T-cell (primary cell): ENCODE measurements at regions not wholly inside any gene's neighbourhood (a gene's known extent, or its start where the extent isn't known, plus 50 kb on each side); places are given as distances from the start of the nearest gene placed in this dataset.

Source experiments
- ATAC-seq, 4 experiments: fragments of 200-7000 bp in 3 of 4; fragments of 150-1000 bp in 1 of 4; cut with Tn5 transposase; replicated peaks in 1 of 4; 1 replicate in 3 of 4; 2 replicates in 1 of 4; pipeline ENCODE4 v1.10.0; 2021; ENCODE audit warnings: moderate library complexity in 3 of 4, mild to moderate bottlenecking in 2 of 4, moderate number of reproducible peaks in 1 of 4
- CTCF ChIA-PET, 2 donors: fragments of 300-600 bp; sonication (Branson Sonifier 250); formaldehyde crosslinking; loops; one replicate each; lab custom pipeline; 2022; ENCODE audit warnings: antibody characterized with exemption in 2 of 2; lab: Charles Lee
- POLR2A ChIA-PET, 2 donors: fragments of 300-600 bp; sonication (Branson Sonifier 250); formaldehyde crosslinking; loops; one replicate each; lab custom pipeline; 2022; ENCODE audit warnings: antibody characterized with exemption in 2 of 2; lab: Charles Lee
- DNase-seq, 35 experiments: peaks; one replicate each; pipeline versions ENCODE4 v3.0.0 to v3.0.0-alpha.2; 2013 to 2023
- H3K27ac ChIP-seq: one replicate; pipeline ENCODE4 v1.5.1; 2013; ENCODE audit warnings: low read length
- H3K27me3 ChIP-seq, 2 experiments: replicated peaks in 1 of 2; 1 replicate in 1 of 2; 2 replicates in 1 of 2; pipeline versions ENCODE4 v1.6.1 to v1.7.0; 2013; ENCODE audit warnings: low read length in 1 of 2, mixed read lengths in 1 of 2; ENCODE audit not compliant: control insufficient read depth in 2 of 2, insufficient read depth in 2 of 2; ENCODE audit errors: extremely low read depth in 1 of 2
- H3K36me3 ChIP-seq, 2 donors: 1 replicate in 1 of 2; 2 replicates in 1 of 2; pipeline versions ENCODE4 v1.6.1 to v1.7.0; 2013; ENCODE audit warnings: low read length in 1 of 2; ENCODE audit not compliant: control insufficient read depth in 2 of 2, insufficient read depth in 1 of 2; ENCODE audit errors: extremely low read depth in 1 of 2
- H3K4me1 ChIP-seq, 2 experiments: 1 replicate in 1 of 2; 2 replicates in 1 of 2; pipeline versions ENCODE4 v1.6.1 to v1.7.0; 2013; ENCODE audit warnings: low read length in 2 of 2, mixed read lengths in 1 of 2; ENCODE audit not compliant: insufficient read depth in 2 of 2, control insufficient read depth in 1 of 2; ENCODE audit errors: extremely low read depth in 1 of 2
- H3K4me3 ChIP-seq, 2 donors: 1 replicate in 1 of 2; 2 replicates in 1 of 2; pipeline versions ENCODE4 v1.5.1 to v1.7.0; 2013; ENCODE audit warnings: mild to moderate bottlenecking in 2 of 2, low read length in 1 of 2, moderate library complexity in 1 of 2; ENCODE audit not compliant: control insufficient read depth in 1 of 2; ENCODE audit errors: extremely low read depth in 1 of 2
- H3K9me3 ChIP-seq: 2 replicates; pipeline ENCODE4 v1.7.0; 2013
- H3K27ac Mint-ChIP-seq, 2 donors: one replicate each; pipeline ENCODE4 v1.8.0; 2020 to 2021; ENCODE audit warnings: mild to moderate bottlenecking in 2 of 2, mixed read lengths in 2 of 2
- H3K27me3 Mint-ChIP-seq, 2 donors: one replicate each; pipeline ENCODE4 v1.8.0; 2021 to 2022; ENCODE audit warnings: mixed read lengths in 2 of 2
- H3K36me3 Mint-ChIP-seq: one replicate; pipeline ENCODE4 v1.8.0; 2021; ENCODE audit warnings: mixed read lengths
- H3K4me1 Mint-ChIP-seq, 3 donors: one replicate each; pipeline ENCODE4 v1.8.0; 2020 to 2022; ENCODE audit warnings: mixed read lengths in 3 of 3, mild to moderate bottlenecking in 1 of 3
- H3K4me3 Mint-ChIP-seq, 3 donors: one replicate each; pipeline ENCODE4 v1.8.0; 2020 to 2022; ENCODE audit warnings: mild to moderate bottlenecking in 3 of 3, mixed read lengths in 3 of 3, moderate library complexity in 3 of 3
- H3K9me3 Mint-ChIP-seq, 3 donors: one replicate each; pipeline ENCODE4 v1.8.0; 2020 to 2022; ENCODE audit warnings: mixed read lengths in 3 of 3
- WGBS: methylation state at CpG from one replicate; pipeline ENCODE4 v1.1.5; 2013; ENCODE audit warnings: missing lambda C conversion rate; ENCODE audit not compliant: insufficient coverage; 5-methylcytosine and 5-hydroxymethylcytosine counted together

- Mint-ChIP-seq H3K4me1 (no peaks in the 10 kb centered on the region), H3K27me3 (peaks cover 18 to 33% of the 10 kb centered on the region in 2 donors), H3K9me3 (no peaks in the 10 kb centered on the region), H3K27ac (no peak overlapping the region), H3K4me3 (no peak overlapping the region), H3K36me3 (no peaks in the 10 kb centered on the region)
- Histone ChIP-seq H3K4me1 (no peaks in the 10 kb centered on the region), H3K27me3 (peaks cover 0 to 2% of the 10 kb centered on the region in 2 experiments), H3K4me3 (no peak overlapping the region), H3K36me3 (no peaks in the 10 kb centered on the region), H3K9me3 (no peaks in the 10 kb centered on the region), H3K27ac (no peak overlapping the region)
- ATAC-seq = no peak
- CTCF ChIA-PET = interaction anchor here in 1 of 2 donors (0.6 kb wide), 1 partner anchor 419 kb away, joined by 4 read pairs; no protein-coding TSS in a partner anchor
- WGBS = no CpG with 5 or more reads among the region's 4 CpGs
- no peak for DNase-seq
- POLR2A ChIA-PET = no interaction called here
Observed at GRCh38 chr2:118348380-118349034, 260.2 kb downstream of the INSIG2 start.

- DNase-seq = no peak
- POLR2A ChIA-PET = no interaction called here
Observed at GRCh38 chr2:118345465-118345864, 257.2 kb downstream of the INSIG2 start.

GRCh38 chr2:118340103-118340502 lies 251.8 kb downstream of the INSIG2 start:
- H3K27ac Mint-ChIP-seq = no peak overlapping the region
- ChIA-PET CTCF (no interaction called here), POLR2A (interaction anchor here in 1 of 2 donors (0.5 kb wide), 1 partner anchor 47 kb away, joined by 4 read pairs; no protein-coding TSS in a partner anchor)
- H3K9me3 Mint-ChIP-seq = peaks cover 12 to 25% (median 14%) of the 10 kb centered on the region in 3 donors
- no peak overlapping the region for H3K4me3 Mint-ChIP-seq
- 92% methylated on average over 4 of the region's 5 CpGs for WGBS
- H3K27me3 ChIP-seq = peaks cover 0 to 10% of the 10 kb centered on the region in 2 experiments
- H3K4me1 ChIP-seq = no peaks in the 10 kb centered on the region
- H3K36me3 ChIP-seq = no peaks in the 10 kb centered on the region
- no peaks in the 10 kb centered on the region for H3K9me3 ChIP-seq
- ATAC-seq (no peak), DNase-seq (no peak)
- H3K4me1 Mint-ChIP-seq = no peaks in the 10 kb centered on the region
- H3K27ac ChIP-seq = no peak overlapping the region
- H3K4me3 ChIP-seq = no peak overlapping the region
- H3K36me3 Mint-ChIP-seq = no peaks in the 10 kb centered on the region
- H3K27me3 Mint-ChIP-seq = peaks cover 5 to 20% of the 10 kb centered on the region in 2 donors

More at GRCh38 chr2:118345465-118345864, 257.2 kb downstream of the INSIG2 start:
- Histone ChIP-seq H3K9me3 (no peaks in the 10 kb centered on the region), H3K4me3 (no peak overlapping the region), H3K27me3 (peaks cover 0 to 5% of the 10 kb centered on the region in 2 experiments), H3K36me3 (no peaks in the 10 kb centered on the region), H3K27ac (no peak overlapping the region), H3K4me1 (no peaks in the 10 kb centered on the region)
- Mint-ChIP-seq H3K9me3 (peaks cover 0 to 3% (median 0%) of the 10 kb centered on the region in 3 donors), H3K27ac (no peak overlapping the region), H3K4me3 (no peak overlapping the region), H3K36me3 (no peaks in the 10 kb centered on the region), H3K27me3 (peaks cover 13 to 20% of the 10 kb centered on the region in 2 donors), H3K4me1 (no peaks in the 10 kb centered on the region)
- ATAC-seq = no peak
- 52% methylated on average over 2 of the region's 3 CpGs for WGBS
- CTCF ChIA-PET = no interaction called here

- POLR2A ChIA-PET = no interaction called here
Observed at GRCh38 chr2:118339386-118339785, 251.1 kb downstream of the INSIG2 start.

GRCh38 chr2:118333664-118334063 lies 245.4 kb downstream of the INSIG2 start:
- CTCF ChIA-PET = no interaction called here
- H3K27ac ChIP-seq = no peak overlapping the region
- Mint-ChIP-seq H3K27me3 (peaks cover 15 to 36% of the 10 kb centered on the region in 2 donors), H3K36me3 (no peaks in the 10 kb centered on the region), H3K4me3 (no peak overlapping the region), H3K27ac (no peak overlapping the region), H3K9me3 (peaks cover 0 to 12% (median 5%) of the 10 kb centered on the region in 3 donors), H3K4me1 (no peaks in the 10 kb centered on the region)
- no peaks in the 10 kb centered on the region for H3K27me3 ChIP-seq
- POLR2A ChIA-PET = no interaction called here
- DNase-seq (no peak), ATAC-seq (no peak)
- no peaks in the 10 kb centered on the region for H3K36me3 ChIP-seq
- H3K4me1 ChIP-seq = no peaks in the 10 kb centered on the region
- no peaks in the 10 kb centered on the region for H3K9me3 ChIP-seq
- H3K4me3 ChIP-seq = no peak overlapping the region

More at GRCh38 chr2:118339386-118339785, 251.1 kb downstream of the INSIG2 start:
- CTCF ChIA-PET = no interaction called here
- peaks cover 4 to 20% of the 10 kb centered on the region in 2 donors for H3K27me3 Mint-ChIP-seq
- Histone ChIP-seq H3K27me3 (peaks cover 0 to 9% of the 10 kb centered on the region in 2 experiments), H3K27ac (no peak overlapping the region), H3K4me3 (no peak overlapping the region), H3K36me3 (no peaks in the 10 kb centered on the region), H3K4me1 (no peaks in the 10 kb centered on the region), H3K9me3 (no peaks in the 10 kb centered on the region)
- no peaks in the 10 kb centered on the region for H3K4me1 Mint-ChIP-seq
- no peak overlapping the region for H3K4me3 Mint-ChIP-seq
- DNase-seq (no peak), ATAC-seq (no peak)
- peaks cover 12 to 25% (median 14%) of the 10 kb centered on the region in 3 donors for H3K9me3 Mint-ChIP-seq
- H3K27ac Mint-ChIP-seq = no peak overlapping the region
- H3K36me3 Mint-ChIP-seq = no peaks in the 10 kb centered on the region
- WGBS = no CpG with 5 or more reads among the region's 1 CpG

- no peak overlapping the region for H3K27ac ChIP-seq
- H3K27me3 ChIP-seq = peaks cover 0 to 7% of the 10 kb centered on the region in 2 experiments
- CTCF ChIA-PET = no interaction called here
- Mint-ChIP-seq H3K27ac (no peak overlapping the region), H3K36me3 (no peaks in the 10 kb centered on the region), H3K4me1 (no peaks in the 10 kb centered on the region), H3K9me3 (no peaks in the 10 kb centered on the region), H3K27me3 (peaks cover 25 to 33% of the 10 kb centered on the region in 2 donors), H3K4me3 (no peak overlapping the region)
- H3K9me3 ChIP-seq = no peaks in the 10 kb centered on the region
- POLR2A ChIA-PET = no interaction called here
- ATAC-seq (no peak), DNase-seq (no peak)
- no peaks in the 10 kb centered on the region for H3K36me3 ChIP-seq
- H3K4me1 ChIP-seq = no peaks in the 10 kb centered on the region
- no CpG with 5 or more reads among the region's 6 CpGs for WGBS
- no peak overlapping the region for H3K4me3 ChIP-seq
Observed at GRCh38 chr2:118325321-118325955, 237.2 kb downstream of the INSIG2 start.
